ENCODE measurements at regions not wholly inside any gene's neighbourhood (a gene's known extent, or its start where the extent isn't known, plus 50 kb on each side); places are given as distances from the start of the nearest gene placed in this dataset.

DNA sequence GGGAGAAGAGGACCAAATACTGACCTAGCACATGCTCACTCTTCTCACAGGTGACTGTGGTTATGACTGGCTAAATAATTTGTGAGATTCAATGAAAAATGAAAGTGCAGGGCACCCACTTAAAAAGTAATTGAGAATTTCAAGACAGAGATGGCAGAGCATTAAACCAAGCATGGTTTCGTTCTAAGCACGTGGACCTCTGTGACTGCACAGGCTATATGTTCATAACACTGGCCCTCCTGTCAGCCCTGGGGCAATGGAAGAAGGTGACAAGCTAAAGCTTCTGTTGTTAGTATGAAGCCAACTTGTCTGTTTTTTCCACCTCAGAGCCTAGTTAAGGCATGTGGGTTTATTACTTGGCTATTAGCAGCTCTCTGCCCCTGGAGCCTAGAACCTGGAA, 130.9 kb downstream of the FASLG start:
- TF ChIP-seq, protein P1, sequence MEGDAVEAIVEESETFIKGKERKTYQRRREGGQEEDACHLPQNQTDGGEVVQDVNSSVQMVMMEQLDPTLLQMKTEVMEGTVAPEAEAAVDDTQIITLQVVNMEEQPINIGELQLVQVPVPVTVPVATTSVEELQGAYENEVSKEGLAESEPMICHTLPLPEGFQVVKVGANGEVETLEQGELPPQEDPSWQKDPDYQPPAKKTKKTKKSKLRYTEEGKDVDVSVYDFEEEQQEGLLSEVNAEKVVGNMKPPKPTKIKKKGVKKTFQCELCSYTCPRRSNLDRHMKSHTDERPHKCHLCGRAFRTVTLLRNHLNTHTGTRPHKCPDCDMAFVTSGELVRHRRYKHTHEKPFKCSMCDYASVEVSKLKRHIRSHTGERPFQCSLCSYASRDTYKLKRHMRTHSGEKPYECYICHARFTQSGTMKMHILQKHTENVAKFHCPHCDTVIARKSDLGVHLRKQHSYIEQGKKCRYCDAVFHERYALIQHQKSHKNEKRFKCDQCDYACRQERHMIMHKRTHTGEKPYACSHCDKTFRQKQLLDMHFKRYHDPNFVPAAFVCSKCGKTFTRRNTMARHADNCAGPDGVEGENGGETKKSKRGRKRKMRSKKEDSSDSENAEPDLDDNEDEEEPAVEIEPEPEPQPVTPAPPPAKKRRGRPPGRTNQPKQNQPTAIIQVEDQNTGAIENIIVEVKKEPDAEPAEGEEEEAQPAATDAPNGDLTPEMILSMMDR (IDR thresholded peaks at IDR 0.05) = no peak
- no peak for TF ChIP-seq POLR2A (IDR thresholded peaks at IDR 0.05)
